ENCODE measurements at regions not wholly inside any gene's neighbourhood (a gene's known extent, or its start where the extent isn't known, plus 50 kb on each side); places are given as distances from the start of the nearest gene placed in this dataset.

- H3K27me3 ChIP-seq: no peaks in the 10 kb centered on the region
- intact Hi-C loops (cut with DNase I): no loop called here
- no peak for DNase-seq
- ATAC-seq: no peak
- no peaks in the 10 kb centered on the region for H3K4me1 ChIP-seq
- H3K27ac ChIP-seq: no peak overlapping the region
- FAIRE-seq: no peak
- TF ChIP-seq, protein P1, sequence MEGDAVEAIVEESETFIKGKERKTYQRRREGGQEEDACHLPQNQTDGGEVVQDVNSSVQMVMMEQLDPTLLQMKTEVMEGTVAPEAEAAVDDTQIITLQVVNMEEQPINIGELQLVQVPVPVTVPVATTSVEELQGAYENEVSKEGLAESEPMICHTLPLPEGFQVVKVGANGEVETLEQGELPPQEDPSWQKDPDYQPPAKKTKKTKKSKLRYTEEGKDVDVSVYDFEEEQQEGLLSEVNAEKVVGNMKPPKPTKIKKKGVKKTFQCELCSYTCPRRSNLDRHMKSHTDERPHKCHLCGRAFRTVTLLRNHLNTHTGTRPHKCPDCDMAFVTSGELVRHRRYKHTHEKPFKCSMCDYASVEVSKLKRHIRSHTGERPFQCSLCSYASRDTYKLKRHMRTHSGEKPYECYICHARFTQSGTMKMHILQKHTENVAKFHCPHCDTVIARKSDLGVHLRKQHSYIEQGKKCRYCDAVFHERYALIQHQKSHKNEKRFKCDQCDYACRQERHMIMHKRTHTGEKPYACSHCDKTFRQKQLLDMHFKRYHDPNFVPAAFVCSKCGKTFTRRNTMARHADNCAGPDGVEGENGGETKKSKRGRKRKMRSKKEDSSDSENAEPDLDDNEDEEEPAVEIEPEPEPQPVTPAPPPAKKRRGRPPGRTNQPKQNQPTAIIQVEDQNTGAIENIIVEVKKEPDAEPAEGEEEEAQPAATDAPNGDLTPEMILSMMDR (IDR thresholded peaks at IDR 0.05): no peak
- H3K4me3 ChIP-seq: no peak overlapping the region
- no peaks in the 10 kb centered on the region for H3K9me3 ChIP-seq
- no peaks in the 10 kb centered on the region for H3K36me3 ChIP-seq
- WGBS, 2 donors: 60 to 73% methylated on average over 9 of the region's 9 CpGs
Measured at GRCh38 chr7:153829525-153829924, 222.7 kb upstream of the DPP6 start.

DNA sequence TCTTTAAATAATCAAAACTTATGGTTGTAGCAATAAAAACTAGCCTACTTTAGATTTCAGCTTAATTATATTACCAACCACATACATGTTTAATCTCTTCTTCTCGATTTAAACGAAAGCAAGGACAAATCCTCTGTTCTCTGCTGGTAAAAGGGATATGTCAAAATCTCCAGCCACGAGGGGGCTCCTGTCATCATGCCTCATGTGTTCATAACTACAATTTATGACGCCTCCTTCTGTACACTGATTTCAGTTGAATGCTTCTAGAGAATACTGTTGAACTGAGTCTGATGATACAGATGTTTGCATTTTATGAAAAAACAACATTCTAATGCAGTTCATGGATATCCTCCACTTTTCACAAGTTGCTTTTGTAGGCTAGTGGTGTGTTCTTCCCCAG is 220.0 kb upstream of the DPP6 start:
- Histone ChIP-seq H3K27me3 (no peaks in the 10 kb centered on the region), H3K4me3 (no peak overlapping the region), H3K4me1 (no peaks in the 10 kb centered on the region), H3K9me3 (no peaks in the 10 kb centered on the region), H3K36me3 (no peaks in the 10 kb centered on the region), H3K27ac (no peak overlapping the region)
- TF ChIP-seq, protein P1 (IDR thresholded peaks at IDR 0.05): no peak
- intact Hi-C loops (cut with DNase I): no loop called here
- DNase-seq (no peak), ATAC-seq (no peak), FAIRE-seq (no peak)
- WGBS, 2 donors: 35 to 55% methylated on average over 4 of the region's 4 CpGs

GRCh38 chr7:153835103-153835502 is 217.1 kb upstream of the DPP6 start:
- Histone ChIP-seq H3K4me3 (no peak overlapping the region), H3K27ac (no peak overlapping the region), H3K9me3 (no peaks in the 10 kb centered on the region), H3K27me3 (no peaks in the 10 kb centered on the region), H3K4me1 (no peaks in the 10 kb centered on the region), H3K36me3 (no peaks in the 10 kb centered on the region)
- intact Hi-C loops (cut with DNase I): no loop called here
- ATAC-seq: peak in 3 of 4 donors; percentile 36 to 72 (median 67)
- TF ChIP-seq, protein P1 (IDR thresholded peaks at IDR 0.05): no peak
- no peak for DNase-seq
- WGBS, 2 donors: 27 to 29% methylated on average over 4 of the region's 4 CpGs
- FAIRE-seq: no peak

GRCh38 chr7:153835712-153836265 is 216.4 kb upstream of the DPP6 start:
- Histone ChIP-seq H3K4me3 (no peak overlapping the region), H3K4me1 (no peaks in the 10 kb centered on the region), H3K27ac (no peak overlapping the region), H3K36me3 (no peaks in the 10 kb centered on the region), H3K9me3 (no peaks in the 10 kb centered on the region), H3K27me3 (no peaks in the 10 kb centered on the region)
- ATAC-seq: peak in 3 of 4 donors; percentile 14 to 85 (median 76)
- FAIRE-seq: no peak
- WGBS, 2 donors: 33 to 37% methylated on average over 7 of the region's 7 CpGs
- DNase-seq: peak in 2 of 6 donors; percentile 13 to 18
- intact Hi-C loops (cut with DNase I): no loop called here
- TF ChIP-seq, protein P1 (IDR thresholded peaks at IDR 0.05): no peak

- no peaks in the 10 kb centered on the region for H3K4me1 ChIP-seq
- TF ChIP-seq, protein P1 (IDR thresholded peaks at IDR 0.05): no peak
- ATAC-seq: no peak
- H3K27me3 ChIP-seq: no peaks in the 10 kb centered on the region
- FAIRE-seq: no peak
- intact Hi-C loops (cut with DNase I): no loop called here
- no peak overlapping the region for H3K27ac ChIP-seq
- no peaks in the 10 kb centered on the region for H3K9me3 ChIP-seq
- no peak overlapping the region for H3K4me3 ChIP-seq
- DNase-seq: no peak
- no peaks in the 10 kb centered on the region for H3K36me3 ChIP-seq
- WGBS, 2 donors: 39 to 44% methylated on average over 4 of the region's 4 CpGs
Measured at GRCh38 chr7:153838591-153838990, 213.6 kb upstream of the DPP6 start.

Data from pancreas (tissue), 10 donors.